ENCODE measurements at regions not wholly inside any gene's neighbourhood (a gene's known extent, or its start where the extent isn't known, plus 50 kb on each side); places are given as distances from the start of the nearest gene placed in this dataset.
"Not testable (repeated sequence)": the region's sequence is repeated elsewhere in the genome, so short reads cannot be mapped to it uniquely, and the experiment has no call there.

GRCh38 chr1:146883190-146883589 is 54.9 kb upstream of the NBPF12 start:
- POLR2A ChIA-PET (ENCODE audit: unreplicated experiment); H2BK5ac ChIP-seq (ENCODE audit: low read depth, low read length, poor library complexity, severe bottlenecking); H3K4ac ChIP-seq (ENCODE audit: low read depth, low read length); H2BK120ac ChIP-seq (ENCODE audit: low read depth, low read length); H3K9ac ChIP-seq (ENCODE audit: low read depth, low read length); H4K20me1 ChIP-seq (ENCODE audit: insufficient read depth, low read length); H3K9me3 ChIP-seq (ENCODE audit: control insufficient read depth, insufficient read depth, low read length); H2AK9ac ChIP-seq (replicated peaks; ENCODE audit: low read depth, low read length, poor library complexity); H3K23ac ChIP-seq (ENCODE audit: low read depth, low read length); H3K4me2 ChIP-seq (ENCODE audit: low read depth, low read length); CTCF ChIA-PET; H3K14ac ChIP-seq (replicated peaks; ENCODE audit: low read depth, low read length); H3K27me3 ChIP-seq (ENCODE audit: control insufficient read depth, insufficient read depth, low read length); in situ Hi-C loops (cut with MboI; ENCODE audit: low sequenced_read_pairs); H3K79me1 ChIP-seq (ENCODE audit: low read depth in 1 of 2, low read length in 2 of 2); ATAC-seq (ENCODE audit: low read depth); H4K8ac ChIP-seq (ENCODE audit: low read depth in 2 of 2, low read length in 2 of 2); H2AFZ ChIP-seq (replicated peaks; ENCODE audit: low read length, poor library complexity); H4K91ac ChIP-seq (ENCODE audit: insufficient read depth, low read depth, low read length); H3K36me3 ChIP-seq (ENCODE audit: control insufficient read depth, insufficient read depth, low read length); H3K9me1 ChIP-seq (ENCODE audit: insufficient read depth, low read length); H4K5ac ChIP-seq (ENCODE audit: low read depth, low read length); H3K4me1 ChIP-seq (ENCODE audit: control insufficient read depth, insufficient read depth, low read length); DNase-seq; dilution Hi-C loops (cut with HindIII; ENCODE audit: low sequenced_read_pairs, unreplicated experiment); H2BK20ac ChIP-seq (ENCODE audit: low read depth, low read length); H2BK15ac ChIP-seq (ENCODE audit: low read depth, low read length); H3K18ac ChIP-seq (ENCODE audit: low read depth, low read length); H3K27ac ChIP-seq (ENCODE audit: insufficient read depth, low read length); BruUV-seq (replicated peaks); H3K4me3 ChIP-seq (ENCODE audit: insufficient read depth, low read depth, low read length); H2AK5ac ChIP-seq (ENCODE audit: low read depth, low read length); H3K56ac ChIP-seq (ENCODE audit: extremely low read depth, insufficient read depth, low read length); intact Hi-C loops (cut with micrococcal nuclease): not testable (repeated sequence)
- no CpG with 5 or more reads among the region's 4 CpGs for WGBS, 2 experiments (ENCODE audit: extremely low coverage in 2 of 2, insufficient read length in 1 of 2)

GRCh38 chr1:146881096-146881495 is 57.0 kb upstream of the NBPF12 start:
- H3K23ac ChIP-seq (ENCODE audit: low read depth, low read length); dilution Hi-C loops (cut with HindIII; ENCODE audit: low sequenced_read_pairs, unreplicated experiment); H2BK5ac ChIP-seq (ENCODE audit: low read depth, low read length, poor library complexity, severe bottlenecking); H2AK9ac ChIP-seq (replicated peaks; ENCODE audit: low read depth, low read length, poor library complexity); H3K79me1 ChIP-seq (ENCODE audit: low read depth in 1 of 2, low read length in 2 of 2); H3K9ac ChIP-seq (ENCODE audit: low read depth, low read length); H3K56ac ChIP-seq (ENCODE audit: extremely low read depth, insufficient read depth, low read length); H3K4me2 ChIP-seq (ENCODE audit: low read depth, low read length); H3K27me3 ChIP-seq (ENCODE audit: control insufficient read depth, insufficient read depth, low read length); H2BK15ac ChIP-seq (ENCODE audit: low read depth, low read length); CTCF ChIA-PET; in situ Hi-C loops (cut with MboI; ENCODE audit: low sequenced_read_pairs); H3K27ac ChIP-seq (ENCODE audit: insufficient read depth, low read length); H3K9me3 ChIP-seq (ENCODE audit: control insufficient read depth, insufficient read depth, low read length); H4K91ac ChIP-seq (ENCODE audit: insufficient read depth, low read depth, low read length); H4K8ac ChIP-seq (ENCODE audit: low read depth in 2 of 2, low read length in 2 of 2); H3K18ac ChIP-seq (ENCODE audit: low read depth, low read length); H3K4me3 ChIP-seq (ENCODE audit: insufficient read depth, low read depth, low read length); ATAC-seq (ENCODE audit: low read depth); H3K36me3 ChIP-seq (ENCODE audit: control insufficient read depth, insufficient read depth, low read length); DNase-seq; H3K14ac ChIP-seq (replicated peaks; ENCODE audit: low read depth, low read length); POLR2A ChIA-PET (ENCODE audit: unreplicated experiment); H4K20me1 ChIP-seq (ENCODE audit: insufficient read depth, low read length); H3K9me1 ChIP-seq (ENCODE audit: insufficient read depth, low read length); H3K4me1 ChIP-seq (ENCODE audit: control insufficient read depth, insufficient read depth, low read length); H2BK20ac ChIP-seq (ENCODE audit: low read depth, low read length); H2AK5ac ChIP-seq (ENCODE audit: low read depth, low read length); H2AFZ ChIP-seq (replicated peaks; ENCODE audit: low read length, poor library complexity); H3K4ac ChIP-seq (ENCODE audit: low read depth, low read length); BruUV-seq (replicated peaks); H4K5ac ChIP-seq (ENCODE audit: low read depth, low read length); intact Hi-C loops (cut with micrococcal nuclease); H2BK120ac ChIP-seq (ENCODE audit: low read depth, low read length): not testable (repeated sequence)
- no CpG with 5 or more reads among the region's 8 CpGs for WGBS, 2 experiments (ENCODE audit: extremely low coverage in 2 of 2, insufficient read length in 1 of 2)
